Stimulated activated CD8-positive, alpha-beta memory T cell treated with anti-CD3 and anti-CD28 coated beads, Interleukin-15, amount 100 ng/mL, for 4 hours (primary cell): ENCODE measurements at regions not wholly inside any gene's neighbourhood (a gene's known extent, or its start where the extent isn't known, plus 50 kb on each side); places are given as distances from the start of the nearest gene placed in this dataset.
"Not testable (repeated sequence)": the region's sequence is repeated elsewhere in the genome, so short reads cannot be mapped to it uniquely, and the experiment has no call there.

Source experiments
- DNase-seq, 2 donors: peaks; one replicate each; pipeline ENCODE4 v3.0.0-alpha.2; 2020; ENCODE audit warnings: low read depth in 2 of 2

- no peak for DNase-seq
Observed at GRCh38 chr2:7681881-7682461, 764.8 kb downstream of the RNF144A start.

GRCh38 chr2:7683196-7683595 is 766.0 kb downstream of the RNF144A start:
- DNase-seq: no peak

- DNase-seq: no peak
Observed at GRCh38 chr2:7683708-7684107, 766.5 kb downstream of the RNF144A start.

- no peak for DNase-seq
Observed at GRCh38 chr2:7685342-7686015, 768.3 kb downstream of the RNF144A start.

- no peak for DNase-seq
Observed at GRCh38 chr2:7686016-7686385, 768.8 kb downstream of the RNF144A start.

- no peak for DNase-seq
Observed at GRCh38 chr2:7691961-7692656, 774.9 kb downstream of the RNF144A start.

GRCh38 chr2:7692657-7693161 is 775.5 kb downstream of the RNF144A start:
- no peak for DNase-seq

GRCh38 chr2:7693246-7694075 is 776.2 kb downstream of the RNF144A start:
- DNase-seq: no peak

GRCh38 chr2:7694076-7694985 is 777.1 kb downstream of the RNF144A start:
- no peak for DNase-seq

GRCh38 chr2:7696556-7696955 is 779.3 kb downstream of the RNF144A start:
- DNase-seq: not testable (repeated sequence)

- no peak for DNase-seq
Observed at GRCh38 chr2:7697052-7697451, 779.8 kb downstream of the RNF144A start.

GRCh38 chr2:7701791-7702190 is 784.6 kb downstream of the RNF144A start:
- DNase-seq: no peak

- no peak for DNase-seq
Observed at GRCh38 chr2:7703048-7703447, 785.8 kb downstream of the RNF144A start.

- no peak for DNase-seq
Observed at GRCh38 chr2:7703543-7704144, 786.4 kb downstream of the RNF144A start.

- no peak for DNase-seq
Observed at GRCh38 chr2:7704296-7704865, 787.2 kb downstream of the RNF144A start.

- DNase-seq: no peak
Observed at GRCh38 chr2:7706791-7707190, 789.6 kb downstream of the RNF144A start.

- no peak for DNase-seq
Observed at GRCh38 chr2:7707723-7708122, 790.5 kb downstream of the RNF144A start.

- no peak for DNase-seq
Observed at GRCh38 chr2:7709907-7710306, 792.7 kb downstream of the RNF144A start.

GRCh38 chr2:7711167-7711566 is 794.0 kb downstream of the RNF144A start:
- DNase-seq: no peak

- DNase-seq: no peak
Observed at GRCh38 chr2:7719876-7720275, 802.7 kb downstream of the RNF144A start.
